Mucosa of descending colon (tissue), 3 donors: ENCODE measurements at regions not wholly inside any gene's neighbourhood (a gene's known extent, or its start where the extent isn't known, plus 50 kb on each side); places are given as distances from the start of the nearest gene placed in this dataset.
"Not testable (repeated sequence)": the region's sequence is repeated elsewhere in the genome, so short reads cannot be mapped to it uniquely, and the experiment has no call there.

ENCODE experiments used
- ATAC-seq: fragments of 200-7000 bp; cut with Tn5 transposase; one replicate; pipeline ENCODE4 v1.9.1; 2020; ENCODE audit warnings: mild to moderate bottlenecking, moderate library complexity
- DNase-seq, 3 donors: peaks; one replicate each; pipeline ENCODE4 v3.0.0-alpha.2; 2020
- H3K36me3 ChIP-seq: fragments of 200-600 bp; one replicate; pipeline ENCODE4 v1.8.0; 2021; ENCODE audit warnings: low read depth, mild to moderate bottlenecking
- H3K4me1 ChIP-seq: fragments of 200-600 bp; one replicate; pipeline ENCODE4 v1.8.0; 2021; ENCODE audit warnings: low read depth, mild to moderate bottlenecking
- H3K4me3 ChIP-seq: fragments of 200-600 bp; one replicate; pipeline ENCODE4 v1.8.0; 2021; ENCODE audit warnings: mild to moderate bottlenecking
- H3K9me3 ChIP-seq: fragments of 200-600 bp; one replicate; pipeline ENCODE4 v1.8.0; 2021; ENCODE audit warnings: mild to moderate bottlenecking
- intact Hi-C, 2 donors: fragments of 100-400 bp; cut with DNase I in 1 of 2; cut with micrococcal nuclease in 1 of 2; formaldehyde crosslinking; loops; one replicate each; pipeline versions ENCODE4 v1.11.0 to v1.11.1; 2022; cut with DNase I, micrococcal nuclease
- TF ChIP-seq, protein P1 (sequence below): fragments of 200-600 bp; IDR thresholded peaks from one replicate; pipeline ENCODE4 v1.8.0; 2022; ENCODE audit warnings: antibody characterized with exemption, mild to moderate bottlenecking
- donor health status: DM: no; HTN: no; CAD: no; lungs with moderate emphysema.
- donor health status: DM: no; HTN: no; CAD: no.
- donor health status: DM: no; HTN: yes; CAD: no.

DNA sequence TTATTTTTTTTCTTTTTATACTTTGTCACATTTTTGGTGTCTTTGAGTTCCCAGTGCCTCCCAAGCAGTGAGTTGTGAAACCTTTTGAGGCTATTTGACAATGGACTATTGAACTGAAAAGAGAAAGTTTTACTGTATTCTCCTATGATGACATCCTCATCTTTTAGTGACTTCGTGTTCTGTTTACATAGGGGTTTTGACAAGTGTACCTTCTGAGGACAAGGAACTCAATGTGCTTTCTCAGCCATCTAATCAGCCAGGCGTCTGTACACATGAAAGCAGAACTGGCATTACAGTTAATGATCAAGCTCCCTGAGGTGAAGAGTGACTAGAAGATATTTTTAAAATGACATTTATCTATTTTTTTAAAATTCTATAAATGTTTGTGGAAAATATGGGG lies 175.5 kb downstream of the ANXA1 start:
- H3K4me3 ChIP-seq, result no peak overlapping the region
- DNase-seq (no peak), ATAC-seq (no peak)
- H3K36me3 ChIP-seq, result no peaks in the 10 kb centered on the region
- H3K9me3 ChIP-seq, result no peaks in the 10 kb centered on the region
- TF ChIP-seq, protein P1, sequence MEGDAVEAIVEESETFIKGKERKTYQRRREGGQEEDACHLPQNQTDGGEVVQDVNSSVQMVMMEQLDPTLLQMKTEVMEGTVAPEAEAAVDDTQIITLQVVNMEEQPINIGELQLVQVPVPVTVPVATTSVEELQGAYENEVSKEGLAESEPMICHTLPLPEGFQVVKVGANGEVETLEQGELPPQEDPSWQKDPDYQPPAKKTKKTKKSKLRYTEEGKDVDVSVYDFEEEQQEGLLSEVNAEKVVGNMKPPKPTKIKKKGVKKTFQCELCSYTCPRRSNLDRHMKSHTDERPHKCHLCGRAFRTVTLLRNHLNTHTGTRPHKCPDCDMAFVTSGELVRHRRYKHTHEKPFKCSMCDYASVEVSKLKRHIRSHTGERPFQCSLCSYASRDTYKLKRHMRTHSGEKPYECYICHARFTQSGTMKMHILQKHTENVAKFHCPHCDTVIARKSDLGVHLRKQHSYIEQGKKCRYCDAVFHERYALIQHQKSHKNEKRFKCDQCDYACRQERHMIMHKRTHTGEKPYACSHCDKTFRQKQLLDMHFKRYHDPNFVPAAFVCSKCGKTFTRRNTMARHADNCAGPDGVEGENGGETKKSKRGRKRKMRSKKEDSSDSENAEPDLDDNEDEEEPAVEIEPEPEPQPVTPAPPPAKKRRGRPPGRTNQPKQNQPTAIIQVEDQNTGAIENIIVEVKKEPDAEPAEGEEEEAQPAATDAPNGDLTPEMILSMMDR, result no peak
- intact Hi-C loops, result no loop called here
- no peaks in the 10 kb centered on the region for H3K4me1 ChIP-seq

DNA sequence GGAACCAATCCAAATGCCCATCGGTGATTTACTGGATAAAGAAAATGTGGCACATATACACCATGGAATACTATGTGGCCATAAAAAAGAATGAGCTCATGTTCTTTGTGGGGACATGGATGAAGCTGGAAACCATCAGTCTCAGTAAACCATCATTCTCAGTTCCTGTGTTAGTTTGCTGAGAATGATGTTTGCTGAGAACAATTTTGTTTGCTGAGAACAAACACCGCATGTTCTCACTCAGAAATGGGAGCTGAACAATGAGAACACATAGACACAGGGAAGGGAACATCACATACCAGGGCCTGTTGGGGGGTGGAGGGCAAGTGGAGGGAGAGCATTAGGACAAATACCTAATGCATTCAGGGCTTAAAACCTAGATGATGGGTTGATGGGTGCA lies 185.5 kb downstream of the ANXA1 start:
- intact Hi-C loops, H3K4me3 ChIP-seq, DNase-seq, H3K36me3 ChIP-seq, H3K9me3 ChIP-seq, H3K4me1 ChIP-seq, ATAC-seq: not testable (repeated sequence)

GRCh38 chr9:73344060-73344459 lies 192.4 kb downstream of the ANXA1 start:
- intact Hi-C loops, result no loop called here
- ATAC-seq (no peak), DNase-seq (no peak)
- TF ChIP-seq, protein P1, result no peak
- H3K4me1 ChIP-seq, result no peaks in the 10 kb centered on the region
- H3K4me3 ChIP-seq, result no peak overlapping the region
- H3K36me3 ChIP-seq, result no peaks in the 10 kb centered on the region
- no peaks in the 10 kb centered on the region for H3K9me3 ChIP-seq

DNA sequence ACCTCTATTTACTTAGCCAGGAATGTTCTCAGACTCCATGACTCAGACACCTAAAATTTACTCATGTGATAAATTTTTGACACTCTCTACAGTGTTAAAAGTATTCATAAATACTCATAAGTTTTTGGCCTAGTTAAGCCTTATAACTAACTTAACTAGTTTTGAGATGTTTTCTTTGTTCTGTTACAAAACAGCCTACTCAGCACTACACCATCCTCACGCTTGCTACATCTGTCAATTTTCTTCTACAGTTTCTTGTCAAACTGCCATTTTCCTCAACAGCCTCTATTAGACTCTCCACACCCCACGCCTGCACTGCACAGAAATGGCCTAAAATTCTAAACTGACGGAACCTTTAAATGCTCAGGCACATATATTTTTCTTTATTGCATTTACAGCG lies 195.5 kb downstream of the ANXA1 start:
- no peaks in the 10 kb centered on the region for H3K4me1 ChIP-seq
- intact Hi-C loops, result no loop called here
- ATAC-seq (no peak), DNase-seq (no peak)
- H3K9me3 ChIP-seq, result no peaks in the 10 kb centered on the region
- H3K4me3 ChIP-seq, result no peak overlapping the region
- no peaks in the 10 kb centered on the region for H3K36me3 ChIP-seq
- TF ChIP-seq, protein P1, result no peak

- Histone ChIP-seq H3K36me3 (no peaks in the 10 kb centered on the region), H3K4me3 (no peak overlapping the region), H3K4me1 (no peaks in the 10 kb centered on the region), H3K9me3 (no peaks in the 10 kb centered on the region)
- intact Hi-C loops, result no loop called here
- ATAC-seq (no peak), DNase-seq (no peak)
- TF ChIP-seq, protein P1, result no peak
Observed at GRCh38 chr9:73347720-73348119, 196.1 kb downstream of the ANXA1 start.

DNA sequence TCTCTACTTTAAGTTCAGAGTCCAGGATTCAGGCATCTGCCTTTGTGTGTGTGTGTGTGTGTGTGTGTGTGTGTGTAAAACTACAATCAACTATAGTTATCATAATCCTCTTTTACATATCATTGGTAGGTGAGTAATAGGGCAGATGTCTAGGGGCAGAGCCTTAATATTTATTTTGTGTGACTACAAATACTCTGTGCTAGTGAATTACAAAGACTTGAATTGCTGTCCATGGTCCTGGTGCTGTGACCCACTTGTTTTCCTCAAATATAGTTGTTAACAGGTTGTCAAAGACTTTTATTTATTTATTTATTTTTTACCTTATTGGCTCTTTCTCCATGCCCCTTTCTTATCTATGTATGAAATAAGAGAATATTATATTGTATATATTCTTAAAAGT lies 196.8 kb downstream of the ANXA1 start:
- TF ChIP-seq, protein P1, result no peak
- Histone ChIP-seq H3K36me3 (no peaks in the 10 kb centered on the region), H3K4me1 (no peaks in the 10 kb centered on the region), H3K9me3 (no peaks in the 10 kb centered on the region), H3K4me3 (no peak overlapping the region)
- intact Hi-C loops, result no loop called here
- no peak for DNase-seq
- ATAC-seq, result no peak
